Daoy (cell line): ENCODE measurements at regions not wholly inside any gene's neighbourhood (a gene's known extent, or its start where the extent isn't known, plus 50 kb on each side); places are given as distances from the start of the nearest gene placed in this dataset.
A peak's percentile ranks its signal among the peaks of the same experiment; 100 is the strongest.
"Not testable (repeated sequence)": the region's sequence is repeated elsewhere in the genome, so short reads cannot be mapped to it uniquely, and the experiment has no call there.

Source experiments
- DNase-seq: peaks from one replicate; pipeline ENCODE4 v3.0.0-alpha.2; 2015; ENCODE audit warnings: low read depth

DNA sequence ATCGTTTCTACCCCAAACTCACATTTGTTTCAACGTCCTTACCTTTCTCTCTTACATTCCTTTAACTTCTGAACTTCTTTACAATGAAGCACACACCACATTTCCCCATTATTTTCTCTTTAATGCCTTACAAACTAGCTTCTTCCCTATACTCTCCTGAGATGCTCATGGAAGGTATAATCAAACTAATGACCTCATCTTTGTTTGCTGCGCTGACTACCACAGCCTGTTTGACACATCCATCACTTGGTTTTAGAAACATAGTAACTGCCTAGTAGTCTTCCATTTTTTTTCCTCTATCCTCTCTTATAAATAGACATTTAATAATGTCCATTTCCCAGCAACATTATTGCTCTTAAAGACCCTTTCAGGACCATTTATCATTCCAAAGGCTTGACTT lies 230.5 kb upstream of the LRTM1 start:
- peak; percentile 53 for DNase-seq

DNA sequence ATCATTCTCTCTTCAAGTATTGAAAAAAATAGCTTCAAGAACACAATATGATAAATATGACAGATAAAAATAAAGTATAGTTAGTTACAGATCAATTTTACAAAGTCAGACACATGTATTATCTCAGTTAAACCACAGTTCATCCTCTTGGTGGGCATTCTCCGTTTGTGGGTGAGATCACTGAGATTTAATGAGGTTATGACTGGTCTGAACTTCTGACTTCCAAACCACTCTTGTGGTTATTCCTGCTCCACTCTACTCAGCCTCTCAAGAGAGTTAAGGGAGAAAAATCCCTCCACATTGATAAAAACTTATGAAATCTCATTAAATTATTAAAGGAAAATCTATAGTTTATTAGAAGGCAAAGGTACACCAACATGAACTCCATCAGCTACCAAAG lies 229.9 kb upstream of the LRTM1 start:
- DNase-seq, result peak; percentile 79

DNA sequence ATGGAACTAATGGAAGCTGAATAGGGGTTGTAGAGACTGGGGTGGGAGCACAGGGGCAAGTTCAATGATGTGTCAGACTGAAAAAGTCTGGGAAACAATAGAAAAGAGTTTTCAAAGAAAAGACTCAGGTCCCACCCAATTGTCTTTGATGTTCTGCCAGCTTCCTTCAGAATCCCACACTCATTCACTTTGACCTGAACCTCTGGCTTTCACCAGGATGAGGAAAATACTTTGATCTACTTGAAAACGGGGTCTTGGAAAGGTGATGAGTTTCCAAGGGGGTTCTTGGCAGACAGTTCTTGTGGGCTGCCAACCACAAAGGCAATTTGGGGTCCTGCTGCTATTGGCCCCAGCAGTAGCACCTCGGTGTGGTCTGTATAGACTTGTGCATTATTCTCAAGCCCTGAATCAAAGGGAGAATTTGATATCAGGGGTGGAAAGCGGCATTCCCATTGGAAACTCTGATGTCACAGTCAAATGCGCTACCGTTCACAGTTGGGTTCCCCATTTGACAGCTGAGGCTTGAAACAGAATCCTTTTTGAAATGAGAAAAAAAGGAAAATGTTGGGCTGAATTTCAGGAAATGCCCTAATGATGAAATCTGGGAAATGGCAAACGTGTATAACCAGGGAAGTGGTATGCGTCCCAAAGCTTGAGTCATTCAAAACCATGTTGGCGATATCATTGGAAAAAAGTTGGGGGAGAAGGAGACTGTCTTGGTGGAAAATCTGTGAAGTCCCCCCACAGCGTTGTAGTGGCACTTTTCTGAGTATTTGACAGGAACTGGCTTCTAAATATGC lies 229.2 kb upstream of the LRTM1 start:
- DNase-seq, result peak; percentile 71

DNA sequence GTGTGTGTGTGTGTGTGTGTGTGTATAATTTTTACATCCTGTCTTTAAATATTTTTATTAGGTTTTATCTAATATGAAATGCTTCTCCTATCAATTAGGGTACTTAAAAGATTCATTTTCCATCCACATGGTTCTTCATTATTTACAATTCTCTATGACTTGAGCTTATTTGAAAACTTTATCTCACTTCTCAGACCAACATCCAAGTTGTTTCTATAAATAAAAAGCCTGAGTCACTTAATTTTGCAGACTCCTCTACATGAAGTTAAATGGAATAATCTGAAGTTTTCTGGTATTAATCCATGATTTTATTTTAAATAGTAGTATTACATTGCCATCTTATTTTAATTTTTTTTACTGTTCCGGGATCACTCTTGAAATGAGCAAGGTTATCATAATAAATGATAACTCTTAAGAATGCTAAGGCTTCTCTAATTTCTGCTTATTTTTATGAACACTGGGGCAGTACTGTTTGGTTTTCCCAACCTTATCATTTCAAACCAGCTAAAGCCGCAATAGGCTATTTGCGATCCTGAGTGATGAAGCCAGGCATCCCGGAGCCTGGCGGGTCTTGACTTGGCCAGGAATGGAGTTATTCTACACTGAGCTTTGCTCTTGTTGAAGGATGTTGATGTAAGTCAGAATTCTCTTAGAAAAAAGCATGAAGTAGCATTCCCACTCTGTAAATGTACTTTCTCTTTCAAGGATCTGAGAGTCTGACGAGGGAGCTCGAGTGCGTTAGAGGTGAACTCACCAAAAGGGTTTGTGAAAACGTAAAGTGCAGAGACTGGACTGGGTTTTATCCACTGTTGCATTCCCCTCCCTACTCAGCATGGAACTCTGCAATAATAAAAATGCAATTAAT lies 220.2 kb upstream of the LRTM1 start:
- DNase-seq, result no peak

DNA sequence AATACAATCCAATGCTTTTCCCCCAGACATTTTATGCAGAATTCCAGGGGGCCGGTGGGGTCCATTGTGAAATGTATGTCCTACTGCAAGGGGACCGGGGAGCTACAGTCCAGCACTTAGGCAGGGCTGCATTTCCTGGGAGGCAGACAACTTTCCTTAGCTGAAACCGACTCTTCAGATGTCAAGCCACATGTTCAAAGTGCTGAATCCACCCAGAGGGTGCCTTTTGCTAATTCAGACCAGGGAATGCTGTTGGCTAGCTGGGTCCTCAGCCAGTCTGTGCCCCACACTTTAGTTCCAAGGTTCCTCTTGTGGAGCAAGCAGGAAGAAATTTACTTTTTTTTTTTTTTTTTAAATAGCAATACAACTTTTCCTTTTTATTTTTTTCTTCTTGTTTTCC lies 219.5 kb upstream of the LRTM1 start:
- DNase-seq, result no peak

DNA sequence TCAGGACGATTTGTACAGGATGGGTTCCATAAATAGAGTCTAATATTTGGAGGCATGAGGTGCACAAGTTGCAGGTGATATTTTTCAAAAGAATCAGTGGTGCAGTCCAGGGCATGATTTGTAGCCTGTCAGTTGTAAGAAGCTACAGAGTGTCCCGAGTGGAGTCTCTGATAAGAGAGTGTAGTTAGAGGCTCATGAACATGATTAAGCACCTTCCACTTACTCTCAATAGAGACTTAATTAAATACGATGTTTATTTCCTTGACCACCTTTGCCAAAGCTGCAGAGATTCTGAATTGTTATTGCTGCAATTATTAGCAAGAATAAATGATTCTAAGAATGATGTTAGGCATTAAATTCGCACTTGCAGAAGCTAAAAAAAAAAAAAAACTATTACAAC lies 218.4 kb upstream of the LRTM1 start:
- DNase-seq, result no peak

DNA sequence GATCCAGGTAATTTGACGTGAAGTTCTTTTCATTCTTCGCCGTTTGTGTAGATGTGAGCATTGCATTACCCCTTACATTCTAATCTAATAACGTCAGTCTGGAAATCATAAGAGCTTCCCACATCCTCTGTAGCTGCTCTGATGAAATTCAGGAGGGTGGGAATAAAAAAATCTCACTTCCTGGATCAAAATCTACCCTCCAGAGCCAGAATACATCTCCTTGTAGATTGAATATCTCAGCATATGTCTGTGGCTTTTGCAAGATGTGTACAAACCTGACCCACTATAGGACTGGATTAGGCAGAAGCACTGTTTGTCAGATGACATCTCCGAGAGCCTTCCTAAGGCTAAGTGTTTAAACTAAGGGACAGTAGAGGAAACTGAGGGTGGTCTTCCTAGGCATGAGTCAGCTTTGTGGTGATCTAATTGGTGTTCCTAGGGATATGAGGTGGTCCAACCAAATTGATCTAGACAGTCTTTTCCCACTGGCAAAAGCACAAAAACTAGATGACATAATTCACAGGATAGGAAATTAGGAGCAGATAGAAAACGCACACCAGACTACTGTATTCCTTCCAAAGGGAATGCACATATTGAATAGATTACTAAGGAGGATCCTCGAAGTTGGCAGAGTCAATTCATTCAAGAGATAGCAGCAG lies 216.3 kb upstream of the LRTM1 start:
- DNase-seq, result peak; percentile 46

DNA sequence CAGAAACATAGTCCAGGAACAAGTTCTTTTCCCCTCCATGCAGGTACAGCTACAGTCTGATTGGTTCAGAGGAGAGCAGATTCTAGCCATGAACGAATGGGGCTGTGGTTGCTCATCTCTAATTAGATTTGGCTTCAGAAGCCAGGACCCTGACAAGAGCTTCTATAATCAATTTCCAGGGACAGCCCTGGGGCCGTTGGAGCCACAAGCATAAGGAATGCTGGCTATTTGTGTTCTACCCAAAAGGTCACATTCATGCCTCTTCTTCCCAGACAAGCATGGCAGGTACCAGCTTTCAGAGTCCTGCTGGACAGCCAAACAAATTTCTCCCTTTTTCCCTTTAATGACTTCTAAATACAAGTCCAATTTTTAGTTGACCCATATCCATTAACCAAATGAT lies 215.5 kb upstream of the LRTM1 start:
- DNase-seq, result no peak

DNA sequence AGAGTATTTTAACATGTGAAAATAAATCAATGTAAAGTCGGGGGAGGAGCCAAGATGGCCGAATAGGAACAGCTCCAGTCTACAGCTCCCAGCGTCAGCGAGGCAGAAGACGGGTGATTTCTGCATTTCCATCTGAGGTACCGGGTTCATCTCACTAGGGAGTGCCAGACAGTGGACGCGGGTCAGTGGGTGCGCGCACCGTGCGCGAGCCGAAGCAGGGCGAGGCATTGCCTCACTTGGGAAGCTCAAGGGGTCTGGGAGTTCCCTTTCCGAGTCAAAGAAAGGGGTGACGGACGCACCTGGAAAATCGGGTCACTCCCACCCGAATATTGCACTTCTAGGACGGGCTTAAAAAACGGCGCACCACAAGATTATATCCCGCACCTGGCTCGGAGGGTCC lies 208.4 kb upstream of the LRTM1 start:
- not testable (repeated sequence) for DNase-seq

DNA sequence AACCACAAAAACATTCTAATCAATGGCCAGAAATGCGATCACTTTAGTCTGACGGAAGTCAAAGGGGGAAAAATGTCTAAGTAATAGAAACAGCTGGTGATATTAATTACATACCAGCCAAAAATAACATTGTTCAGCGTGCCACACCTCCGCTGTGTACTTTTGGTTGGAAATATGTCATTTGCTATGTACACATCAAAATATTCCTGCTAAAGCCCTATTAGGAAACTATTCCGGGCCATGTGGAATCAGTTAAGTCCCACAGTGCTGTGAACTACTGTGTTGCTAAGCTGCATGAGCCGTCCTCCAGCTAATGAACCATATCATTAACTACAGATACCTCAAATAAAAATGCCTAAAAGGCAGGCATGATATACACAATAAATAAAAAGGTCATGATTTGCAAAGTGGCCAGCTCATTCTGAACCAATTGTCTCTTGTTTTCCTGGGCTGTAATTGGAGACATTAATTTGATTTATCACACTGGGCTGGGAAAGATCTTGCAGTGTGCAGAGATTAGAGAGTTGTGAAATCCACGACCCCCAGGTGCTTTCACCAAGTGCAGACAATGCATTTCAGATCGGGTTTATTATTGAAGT lies 200.5 kb upstream of the LRTM1 start:
- peak; percentile 13 for DNase-seq

DNA sequence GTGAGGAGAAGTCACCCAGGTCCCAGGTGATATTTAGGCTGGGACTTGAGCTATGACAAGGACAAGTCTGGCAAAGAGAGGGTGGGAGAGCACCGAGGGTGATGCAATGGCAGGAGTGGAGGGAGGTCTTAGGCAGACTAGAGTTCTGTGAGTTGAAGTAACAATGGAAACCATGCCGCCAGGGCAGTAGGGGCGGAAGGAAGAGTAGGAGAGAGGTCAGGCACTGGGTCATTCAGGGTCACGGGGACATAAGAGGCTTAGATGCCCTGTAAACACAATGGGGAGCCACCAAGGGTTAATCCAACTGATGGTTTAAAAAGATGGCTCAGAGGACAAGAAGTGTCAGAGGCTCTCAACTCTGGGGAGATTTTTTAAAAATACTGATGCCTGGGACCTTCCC lies 199.7 kb upstream of the LRTM1 start:
- DNase-seq, result no peak

DNA sequence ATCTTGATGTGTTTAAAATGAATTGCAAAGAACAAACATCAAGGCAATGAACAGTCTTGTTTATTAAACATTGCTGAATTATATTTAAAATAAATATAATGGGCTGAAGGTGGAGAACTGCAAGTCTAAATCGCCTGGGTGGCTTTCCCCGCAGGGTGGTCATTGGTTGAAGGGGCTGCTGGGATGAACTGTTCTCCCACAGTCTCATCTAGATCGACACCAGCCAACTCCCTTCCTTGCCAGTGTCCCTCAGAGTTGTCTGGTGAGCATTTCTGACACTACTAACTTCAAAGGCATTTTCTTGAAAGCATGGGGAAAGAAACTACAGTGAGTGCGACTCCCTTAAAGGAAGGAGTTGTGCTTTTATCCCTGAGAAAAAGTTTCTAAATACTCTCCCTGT lies 196.5 kb upstream of the LRTM1 start:
- DNase-seq, result no peak
